ENCODE measurements at regions not wholly inside any gene's neighbourhood (a gene's known extent, or its start where the extent isn't known, plus 50 kb on each side); places are given as distances from the start of the nearest gene placed in this dataset.

- no peak for DNase-seq (ENCODE audit: low read depth)
- no peak for TF ChIP-seq CTCF (IDR thresholded peaks at IDR 0.05; ENCODE audit: control insufficient read depth, insufficient read depth, low read depth, low read length, missing control alignments)
- no peak overlapping the region for H3K4me3 ChIP-seq (ENCODE audit: control insufficient read depth, low read depth, low read length)
Measured at GRCh38 chr7:81562581-81562980, 207.3 kb downstream of the HGF start.

GRCh38 chr7:81560708-81561107 is 209.1 kb downstream of the HGF start:
- no peak for TF ChIP-seq CTCF (IDR thresholded peaks at IDR 0.05; ENCODE audit: control insufficient read depth, insufficient read depth, low read depth, low read length, missing control alignments)
- H3K4me3 ChIP-seq (ENCODE audit: control insufficient read depth, low read depth, low read length), result no peak overlapping the region
- DNase-seq (ENCODE audit: low read depth), result no peak

- DNase-seq (ENCODE audit: low read depth), result no peak
- H3K4me3 ChIP-seq (ENCODE audit: control insufficient read depth, low read depth, low read length), result no peak overlapping the region
- TF ChIP-seq CTCF (IDR thresholded peaks at IDR 0.05; ENCODE audit: control insufficient read depth, insufficient read depth, low read depth, low read length, missing control alignments), result no peak
Measured at GRCh38 chr7:81549484-81550016, 220.3 kb downstream of the HGF start.

- no peak for TF ChIP-seq CTCF (IDR thresholded peaks at IDR 0.05; ENCODE audit: control insufficient read depth, insufficient read depth, low read depth, low read length, missing control alignments)
- no peak overlapping the region for H3K4me3 ChIP-seq (ENCODE audit: control insufficient read depth, low read depth, low read length)
- no peak for DNase-seq (ENCODE audit: low read depth)
Measured at GRCh38 chr7:81534996-81535395, 234.9 kb downstream of the HGF start.

GRCh38 chr7:81534446-81534845 is 235.4 kb downstream of the HGF start:
- no peak for DNase-seq (ENCODE audit: low read depth)

GRCh38 chr7:81533931-81534330 is 235.9 kb downstream of the HGF start:
- no peak for DNase-seq (ENCODE audit: low read depth)
- no peak for TF ChIP-seq CTCF (IDR thresholded peaks at IDR 0.05; ENCODE audit: control insufficient read depth, insufficient read depth, low read depth, low read length, missing control alignments)
- H3K4me3 ChIP-seq (ENCODE audit: control insufficient read depth, low read depth, low read length), result no peak overlapping the region

More at GRCh38 chr7:81534446-81534845, 235.4 kb downstream of the HGF start:
- H3K4me3 ChIP-seq (ENCODE audit: control insufficient read depth, low read depth, low read length), result no peak overlapping the region
- TF ChIP-seq CTCF (IDR thresholded peaks at IDR 0.05; ENCODE audit: control insufficient read depth, insufficient read depth, low read depth, low read length, missing control alignments), result no peak

- no peak for DNase-seq (ENCODE audit: low read depth)
- H3K4me3 ChIP-seq (ENCODE audit: control insufficient read depth, low read depth, low read length), result no peak overlapping the region
- TF ChIP-seq CTCF (IDR thresholded peaks at IDR 0.05; ENCODE audit: control insufficient read depth, insufficient read depth, low read depth, low read length, missing control alignments), result no peak
Measured at GRCh38 chr7:81533426-81533825, 236.4 kb downstream of the HGF start.
